ENCODE measurements at regions not wholly inside any gene's neighbourhood (a gene's known extent, or its start where the extent isn't known, plus 50 kb on each side); places are given as distances from the start of the nearest gene placed in this dataset.
A peak's percentile ranks its signal among the peaks of the same experiment; 100 is the strongest.

GRCh38 chr14:61122862-61123261, 141.8 kb downstream of the SLC38A6 start:
- TF ChIP-seq CTCF (IDR thresholded peaks at IDR 0.05; ENCODE audit: low read depth, low read length) = no peak
- no peak overlapping the region for H3K4me3 ChIP-seq (replicated peaks in 1 of 2; ENCODE audit: low read depth in 2 of 2, low read length in 2 of 2)
- DNase-seq (ENCODE audit: low read depth in 2 of 2) = no peak

GRCh38 chr14:61121355-61121787, 140.3 kb downstream of the SLC38A6 start:
- TF ChIP-seq CTCF (IDR thresholded peaks at IDR 0.05; ENCODE audit: low read depth, low read length) = no peak
- DNase-seq (ENCODE audit: low read depth in 2 of 2) = peak in 1 of 2 donors; percentile 60
- no peak overlapping the region for H3K4me3 ChIP-seq (replicated peaks in 1 of 2; ENCODE audit: low read depth in 2 of 2, low read length in 2 of 2)

- no peak for DNase-seq (ENCODE audit: low read depth in 2 of 2)
- H3K4me3 ChIP-seq (replicated peaks in 1 of 2; ENCODE audit: low read depth in 2 of 2, low read length in 2 of 2) = no peak overlapping the region
- TF ChIP-seq CTCF (IDR thresholded peaks at IDR 0.05; ENCODE audit: low read depth, low read length) = no peak
These were observed 139.5 kb downstream of the SLC38A6 start for GRCh38 chr14:61120576-61120975.

- no peak overlapping the region for H3K4me3 ChIP-seq (replicated peaks in 1 of 2; ENCODE audit: low read depth in 2 of 2, low read length in 2 of 2)
- TF ChIP-seq CTCF (IDR thresholded peaks at IDR 0.05; ENCODE audit: low read depth, low read length) = no peak
- no peak for DNase-seq (ENCODE audit: low read depth in 2 of 2)
These were observed 138.0 kb downstream of the SLC38A6 start for GRCh38 chr14:61119006-61119405.

GRCh38 chr14:61116369-61116768, 135.3 kb downstream of the SLC38A6 start:
- H3K4me3 ChIP-seq (replicated peaks in 1 of 2; ENCODE audit: low read depth in 2 of 2, low read length in 2 of 2) = no peak overlapping the region
- no peak for TF ChIP-seq CTCF (IDR thresholded peaks at IDR 0.05; ENCODE audit: low read depth, low read length)
- no peak for DNase-seq (ENCODE audit: low read depth in 2 of 2)

- no peak for TF ChIP-seq CTCF (IDR thresholded peaks at IDR 0.05; ENCODE audit: low read depth, low read length)
- H3K4me3 ChIP-seq (replicated peaks in 1 of 2; ENCODE audit: low read depth in 2 of 2, low read length in 2 of 2) = no peak overlapping the region
- DNase-seq (ENCODE audit: low read depth in 2 of 2) = peak in 1 of 2 donors; percentile 37
These were observed 132.6 kb downstream of the SLC38A6 start for GRCh38 chr14:61113561-61114225.

GRCh38 chr14:61112506-61112905, 131.5 kb downstream of the SLC38A6 start:
- DNase-seq (ENCODE audit: low read depth in 2 of 2) = no peak
- no peak for TF ChIP-seq CTCF (IDR thresholded peaks at IDR 0.05; ENCODE audit: low read depth, low read length)
- no peak overlapping the region for H3K4me3 ChIP-seq (replicated peaks in 1 of 2; ENCODE audit: low read depth in 2 of 2, low read length in 2 of 2)

Measured in cardiac fibroblast (primary cell).